Calu3 (cell line): ENCODE measurements at regions not wholly inside any gene's neighbourhood (a gene's known extent, or its start where the extent isn't known, plus 50 kb on each side); places are given as distances from the start of the nearest gene placed in this dataset.

Experiments used
- BruUV-seq: library from RNA; stranded (reverse); fragments of 400-500 nt; replicated peaks from 2 replicates; lab custom pipeline; 2021; lab: Mats Ljungman, UMichigan
- CTCF ChIA-PET: fragments of 300-600 bp; sonication (Branson Sonifier 250); formaldehyde crosslinking; loops from one replicate; lab custom pipeline; 2022; ENCODE audit warnings: antibody characterized with exemption; lab: Charles Lee
- DNase-seq: peaks from one replicate; pipeline ENCODE4 v3.0.0; 2022
- H3K27ac Mint-ChIP-seq: one replicate; pipeline ENCODE4 v1.8.0; 2022; ENCODE audit warnings: mixed read lengths; ENCODE audit not compliant: unreplicated experiment
- H3K27me3 Mint-ChIP-seq: one replicate; pipeline ENCODE4 v1.8.0; 2022; ENCODE audit warnings: mixed read lengths; ENCODE audit not compliant: unreplicated experiment
- H3K36me3 Mint-ChIP-seq: one replicate; pipeline ENCODE4 v1.8.0; 2022; ENCODE audit warnings: mild to moderate bottlenecking, moderate library complexity, mixed read lengths; ENCODE audit not compliant: insufficient read depth, unreplicated experiment
- H3K4me1 Mint-ChIP-seq: one replicate; pipeline ENCODE4 v1.8.0; 2022; ENCODE audit warnings: mild to moderate bottlenecking, low read depth, mixed read lengths; ENCODE audit not compliant: unreplicated experiment
- H3K4me3 Mint-ChIP-seq: one replicate; pipeline ENCODE4 v1.8.0; 2022; ENCODE audit warnings: mild to moderate bottlenecking, low read depth, moderate library complexity, mixed read lengths; ENCODE audit not compliant: unreplicated experiment
- H3K9me3 Mint-ChIP-seq: one replicate; pipeline ENCODE4 v1.8.0; 2022; ENCODE audit warnings: low read depth, mixed read lengths; ENCODE audit not compliant: unreplicated experiment
- intact Hi-C: fragments of 100-400 bp; cut with micrococcal nuclease; formaldehyde crosslinking; loops from one replicate; pipeline ENCODE4 v1.10.0; 2022; ENCODE audit not compliant: unreplicated experiment
- TF ChIP-seq, protein P1 (sequence below): fragments of 200-600 bp; IDR thresholded peaks from one replicate; pipeline ENCODE4 v1.8.0; 2022; ENCODE audit warnings: antibody characterized with exemption; ENCODE audit not compliant: unreplicated experiment

DNA sequence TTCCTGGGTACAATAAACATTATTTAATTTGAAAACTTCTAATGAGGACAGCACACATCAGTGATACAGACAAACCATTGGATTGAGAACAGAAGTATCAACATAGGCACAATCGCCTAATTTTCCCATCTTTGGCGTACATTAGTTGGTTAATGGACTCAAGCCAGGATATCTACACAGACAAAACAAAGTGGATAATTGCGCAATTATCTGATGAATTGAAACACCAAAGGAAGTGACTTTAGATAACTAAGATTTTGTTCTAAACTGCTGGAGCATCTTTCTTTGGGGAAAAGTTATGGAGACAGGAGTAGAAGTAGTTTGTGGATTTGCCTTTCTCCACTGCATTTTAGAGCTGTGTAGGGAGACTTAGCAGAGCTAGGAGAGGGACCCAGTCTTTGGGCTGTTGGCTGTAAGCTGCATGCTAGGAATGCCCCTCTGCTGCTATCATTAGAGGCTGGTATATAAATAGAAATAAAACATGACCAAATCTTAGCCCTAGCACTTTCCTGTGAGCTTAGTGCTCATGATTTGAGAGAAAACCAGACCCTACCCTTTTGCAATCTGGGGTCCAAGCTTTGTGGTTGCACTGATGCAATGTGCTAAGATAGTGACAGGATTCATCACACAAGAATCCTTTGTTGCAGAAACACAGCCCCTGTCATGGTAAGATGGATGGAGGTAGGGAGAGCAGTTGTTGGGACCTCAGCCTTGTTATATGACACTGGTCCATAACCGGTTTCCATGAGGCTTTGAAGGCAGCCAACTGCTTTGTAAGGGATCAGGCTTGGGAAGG, 264.5 kb upstream of the PIK3C3 start:
- H3K4me1 Mint-ChIP-seq: peaks cover 7% of the 10 kb centered on the region
- TF ChIP-seq, protein P1, sequence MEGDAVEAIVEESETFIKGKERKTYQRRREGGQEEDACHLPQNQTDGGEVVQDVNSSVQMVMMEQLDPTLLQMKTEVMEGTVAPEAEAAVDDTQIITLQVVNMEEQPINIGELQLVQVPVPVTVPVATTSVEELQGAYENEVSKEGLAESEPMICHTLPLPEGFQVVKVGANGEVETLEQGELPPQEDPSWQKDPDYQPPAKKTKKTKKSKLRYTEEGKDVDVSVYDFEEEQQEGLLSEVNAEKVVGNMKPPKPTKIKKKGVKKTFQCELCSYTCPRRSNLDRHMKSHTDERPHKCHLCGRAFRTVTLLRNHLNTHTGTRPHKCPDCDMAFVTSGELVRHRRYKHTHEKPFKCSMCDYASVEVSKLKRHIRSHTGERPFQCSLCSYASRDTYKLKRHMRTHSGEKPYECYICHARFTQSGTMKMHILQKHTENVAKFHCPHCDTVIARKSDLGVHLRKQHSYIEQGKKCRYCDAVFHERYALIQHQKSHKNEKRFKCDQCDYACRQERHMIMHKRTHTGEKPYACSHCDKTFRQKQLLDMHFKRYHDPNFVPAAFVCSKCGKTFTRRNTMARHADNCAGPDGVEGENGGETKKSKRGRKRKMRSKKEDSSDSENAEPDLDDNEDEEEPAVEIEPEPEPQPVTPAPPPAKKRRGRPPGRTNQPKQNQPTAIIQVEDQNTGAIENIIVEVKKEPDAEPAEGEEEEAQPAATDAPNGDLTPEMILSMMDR: no peak
- H3K27ac Mint-ChIP-seq: no peak overlapping the region
- CTCF ChIA-PET: no interaction called here
- BruUV-seq: no TSS peak
- H3K9me3 Mint-ChIP-seq: peaks cover 5% of the 10 kb centered on the region
- no peak overlapping the region for H3K4me3 Mint-ChIP-seq
- DNase-seq: no peak
- intact Hi-C loops: no loop called here
- H3K27me3 Mint-ChIP-seq: no peaks in the 10 kb centered on the region
- H3K36me3 Mint-ChIP-seq: no peaks in the 10 kb centered on the region

DNA sequence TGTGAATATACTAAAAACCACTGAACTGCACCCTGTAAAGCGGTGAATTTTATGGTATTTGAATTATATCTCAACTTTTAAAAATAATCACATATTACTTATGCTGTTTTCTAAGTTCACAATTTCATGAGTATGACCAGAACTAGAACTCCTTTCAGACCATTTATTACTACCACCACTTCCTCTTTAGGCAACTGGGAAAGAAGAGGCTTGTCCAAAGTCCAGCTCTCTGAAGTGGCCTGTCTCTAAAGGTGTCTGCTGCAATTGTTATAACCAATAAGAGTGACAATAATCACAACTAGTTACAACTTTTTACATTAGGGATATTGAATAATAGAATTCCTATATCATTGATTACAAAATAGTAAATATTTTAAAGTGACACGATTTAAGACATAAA, 267.9 kb upstream of the PIK3C3 start:
- Mint-ChIP-seq H3K36me3 (no peaks in the 10 kb centered on the region), H3K27ac (no peak overlapping the region), H3K9me3 (peaks cover 2% of the 10 kb centered on the region), H3K4me1 (no peaks in the 10 kb centered on the region), H3K27me3 (no peaks in the 10 kb centered on the region), H3K4me3 (no peak overlapping the region)
- intact Hi-C loops: no loop called here
- no peak for DNase-seq
- BruUV-seq: no TSS peak
- CTCF ChIA-PET: no interaction called here
- TF ChIP-seq, protein P1: no peak

DNA sequence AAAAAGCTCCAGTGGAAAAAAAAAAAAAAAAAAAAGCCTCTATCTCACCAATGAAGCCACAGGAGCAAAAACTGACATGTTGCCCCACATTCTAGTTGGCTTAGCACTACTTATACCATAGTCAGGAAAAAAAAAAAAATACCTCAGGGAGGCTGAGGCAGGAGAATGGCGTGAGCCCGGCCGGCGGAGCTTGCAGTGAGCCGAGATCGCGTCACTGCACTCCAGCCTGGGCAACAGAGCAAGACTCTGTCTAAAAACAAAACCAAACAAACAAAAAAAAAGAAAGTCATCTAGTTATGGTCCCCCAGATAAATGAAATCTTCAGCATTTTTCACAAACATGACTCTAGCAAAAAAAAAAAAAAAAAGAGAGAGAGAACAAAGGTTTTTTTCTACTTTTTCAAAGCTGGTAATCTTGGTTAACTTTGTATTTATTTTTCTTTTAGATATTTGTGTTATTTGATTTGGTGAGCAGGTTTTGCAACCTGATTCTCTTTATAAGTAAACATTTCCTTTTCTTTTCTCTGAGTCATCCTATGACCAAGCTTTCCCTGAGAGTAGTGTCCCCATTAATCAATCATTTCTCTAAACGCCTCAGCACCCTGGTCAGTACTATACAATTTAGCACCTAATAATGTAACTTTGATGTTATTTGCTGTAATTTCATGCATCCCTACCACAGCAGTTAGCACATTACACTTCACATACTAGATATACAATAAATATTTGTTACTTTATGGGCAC, 273.7 kb upstream of the PIK3C3 start:
- TF ChIP-seq, protein P1: no peak
- Mint-ChIP-seq H3K27ac (no peak overlapping the region), H3K4me1 (no peaks in the 10 kb centered on the region), H3K9me3 (peaks cover 6% of the 10 kb centered on the region), H3K36me3 (no peaks in the 10 kb centered on the region), H3K27me3 (peaks cover 18% of the 10 kb centered on the region), H3K4me3 (no peak overlapping the region)
- intact Hi-C loops: no loop called here
- BruUV-seq: no TSS peak
- CTCF ChIA-PET: interaction anchor here (0.7 kb wide), 4 partner anchors 10 to 1482 kb away, joined by 3 to 5 read pairs (median 4); no protein-coding TSS in a partner anchor
- no peak for DNase-seq

DNA sequence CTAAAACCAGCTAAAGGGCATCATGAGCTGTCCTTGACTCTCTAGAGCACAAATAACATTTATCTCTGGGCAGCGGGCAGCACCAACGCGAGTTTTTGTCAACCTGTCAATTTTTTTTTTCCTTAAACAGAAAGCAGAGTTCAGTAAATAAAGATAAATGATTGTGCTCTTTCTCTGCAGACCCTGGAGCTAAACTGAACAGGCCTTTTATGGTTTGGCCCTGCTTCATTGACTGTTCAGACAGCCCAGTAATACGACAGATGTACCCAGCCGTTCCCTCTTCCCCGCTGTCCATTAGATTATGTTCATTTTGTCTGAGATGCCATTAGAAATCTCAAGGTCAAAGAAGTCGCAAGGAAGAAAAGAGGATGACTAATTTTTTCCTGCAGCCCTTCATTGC, 280.5 kb upstream of the PIK3C3 start:
- Mint-ChIP-seq H3K4me1 (no peaks in the 10 kb centered on the region), H3K27me3 (peaks cover 30% of the 10 kb centered on the region), H3K4me3 (no peak overlapping the region), H3K36me3 (no peaks in the 10 kb centered on the region), H3K9me3 (peaks cover 7% of the 10 kb centered on the region), H3K27ac (no peak overlapping the region)
- no peak for DNase-seq
- intact Hi-C loops: no loop called here
- TF ChIP-seq, protein P1: no peak
- CTCF ChIA-PET: no interaction called here
- no TSS peak for BruUV-seq
